CD14-positive monocyte (primary cell): ENCODE measurements at regions not wholly inside any gene's neighbourhood (a gene's known extent, or its start where the extent isn't known, plus 50 kb on each side); places are given as distances from the start of the nearest gene placed in this dataset.

ENCODE experiments used
- DNase-seq, 3 donors: peaks; one replicate each; pipeline ENCODE4 v3.0.0-alpha.2; 2011 to 2022
- H2AFZ ChIP-seq: 2 replicates; pipeline ENCODE4 v1.6.0; 2012; ENCODE audit warnings: mild to moderate bottlenecking, low read depth, low read length, inconsistent platforms; ENCODE audit not compliant: insufficient read depth, poor library complexity, severe bottlenecking
- H3K27ac ChIP-seq, 2 donors: 1 replicate in 1 of 2; 2 replicates in 1 of 2; pipeline ENCODE4 v1.5.1; 2012 to 2013; ENCODE audit warnings: low read length in 2 of 2, control low read depth in 1 of 2, inconsistent platforms in 1 of 2, low read depth in 1 of 2, mild to moderate bottlenecking in 1 of 2
- H3K27me3 ChIP-seq, 2 donors: one replicate each; pipeline versions ENCODE4 v1.6.0 to v1.6.1; 2011 to 2013; ENCODE audit warnings: low read length in 2 of 2; ENCODE audit not compliant: control insufficient read depth in 2 of 2, insufficient read depth in 2 of 2
- H3K36me3 ChIP-seq, 2 donors: replicated peaks in 1 of 2; 1 replicate in 1 of 2; 2 replicates in 1 of 2; pipeline versions ENCODE4 v1.5.1 to v1.6.1; 2012 to 2013; ENCODE audit warnings: low read length in 2 of 2, control low read depth in 1 of 2, inconsistent platforms in 1 of 2, mild to moderate bottlenecking in 1 of 2; ENCODE audit not compliant: insufficient read depth in 2 of 2, control insufficient read depth in 1 of 2
- H3K4me1 ChIP-seq, 2 donors: 1 replicate in 1 of 2; 2 replicates in 1 of 2; pipeline versions ENCODE4 v1.5.1 to v1.6.1; 2012 to 2013; ENCODE audit warnings: low read length in 2 of 2, control low read depth in 1 of 2, inconsistent platforms in 1 of 2, mild to moderate bottlenecking in 1 of 2, moderate library complexity in 1 of 2; ENCODE audit not compliant: insufficient read depth in 2 of 2, control insufficient read depth in 1 of 2
- H3K4me2 ChIP-seq: replicated peaks from 2 replicates; pipeline ENCODE3; 2012; ENCODE audit warnings: low read length, moderate library complexity, mild to moderate bottlenecking; ENCODE audit not compliant: poor library complexity, severe bottlenecking; ENCODE audit errors: extremely low read depth
- H3K4me3 ChIP-seq, 3 experiments: fragments of 200-600 bp in 1 of 3; sonication (generic) in 1 of 3; replicated peaks in 1 of 3; 1 replicate in 2 of 3; 2 replicates in 1 of 3; pipeline ENCODE4 v1.5.1; 2011 to 2013; ENCODE audit warnings: low read length in 3 of 3, mild to moderate bottlenecking in 3 of 3, control low read depth in 2 of 3, low read depth in 2 of 3, inconsistent platforms in 1 of 3, moderate library complexity in 1 of 3
- H3K79me2 ChIP-seq: 2 replicates; pipeline ENCODE4 v1.6.0; 2012; ENCODE audit warnings: mild to moderate bottlenecking, control low read depth, inconsistent platforms, low read length, moderate library complexity; ENCODE audit not compliant: insufficient read depth
- H3K9ac ChIP-seq: 2 replicates; pipeline ENCODE4 v1.6.0; 2017; ENCODE audit warnings: low read length, mild to moderate bottlenecking; ENCODE audit not compliant: insufficient read depth, poor library complexity, severe bottlenecking
- H3K9me3 ChIP-seq, 2 donors: replicated peaks in 1 of 2; 1 replicate in 1 of 2; 2 replicates in 1 of 2; pipeline versions ENCODE4 v1.5.1 to v1.6.1; 2012 to 2013; ENCODE audit warnings: low read length in 2 of 2, control low read depth in 1 of 2; ENCODE audit not compliant: control insufficient read depth in 1 of 2, insufficient read depth in 1 of 2
- H4K20me1 ChIP-seq: 2 replicates; pipeline ENCODE4 v1.6.0; 2012; ENCODE audit warnings: mild to moderate bottlenecking, low read length, control low read depth, moderate library complexity; ENCODE audit not compliant: insufficient read depth
- H3K27ac Mint-ChIP-seq, 7 donors: one replicate each; pipeline ENCODE4 v1.8.0; 2020; ENCODE audit warnings: mild to moderate bottlenecking in 7 of 7, mixed read lengths in 7 of 7, moderate library complexity in 6 of 7, inconsistent platforms in 2 of 7
- H3K27me3 Mint-ChIP-seq, 3 donors: one replicate each; pipeline ENCODE4 v1.8.0; 2021 to 2022; ENCODE audit warnings: low read depth in 3 of 3, mild to moderate bottlenecking in 3 of 3, mixed read lengths in 3 of 3, moderate library complexity in 3 of 3, inconsistent platforms in 1 of 3
- H3K36me3 Mint-ChIP-seq, 2 donors: one replicate each; pipeline ENCODE4 v1.8.0; 2020; ENCODE audit warnings: mixed read lengths in 2 of 2, inconsistent platforms in 1 of 2, mild to moderate bottlenecking in 1 of 2
- H3K4me1 Mint-ChIP-seq: one replicate; pipeline ENCODE4 v1.8.0; 2020; ENCODE audit warnings: mild to moderate bottlenecking, mixed read lengths
- H3K4me3 Mint-ChIP-seq, 2 donors: one replicate each; pipeline ENCODE4 v1.8.0; 2020; ENCODE audit warnings: mild to moderate bottlenecking in 2 of 2, mixed read lengths in 2 of 2, moderate library complexity in 1 of 2
- H3K9me3 Mint-ChIP-seq, 7 donors: one replicate each; pipeline ENCODE4 v1.8.0; 2020 to 2022; ENCODE audit warnings: mixed read lengths in 7 of 7, mild to moderate bottlenecking in 6 of 7, moderate library complexity in 6 of 7, inconsistent platforms in 2 of 7
- WGBS: methylation state at CpG from one replicate; pipeline ENCODE4 v1.1.5; 2013; ENCODE audit warnings: missing lambda C conversion rate; ENCODE audit not compliant: insufficient coverage; 5-methylcytosine and 5-hydroxymethylcytosine counted together
- intact Hi-C, 2 donors: fragments of 100-400 bp; cut with micrococcal nuclease; formaldehyde crosslinking; loops; one replicate each; pipeline versions ENCODE4 v1.15.0 to v1.15.1; 2023
- TF ChIP-seq, protein P1 (sequence below): fragments of 200-600 bp; IDR thresholded peaks from one replicate; pipeline ENCODE4 v1.8.0; 2022; ENCODE audit warnings: antibody characterized with exemption, mild to moderate bottlenecking

DNA sequence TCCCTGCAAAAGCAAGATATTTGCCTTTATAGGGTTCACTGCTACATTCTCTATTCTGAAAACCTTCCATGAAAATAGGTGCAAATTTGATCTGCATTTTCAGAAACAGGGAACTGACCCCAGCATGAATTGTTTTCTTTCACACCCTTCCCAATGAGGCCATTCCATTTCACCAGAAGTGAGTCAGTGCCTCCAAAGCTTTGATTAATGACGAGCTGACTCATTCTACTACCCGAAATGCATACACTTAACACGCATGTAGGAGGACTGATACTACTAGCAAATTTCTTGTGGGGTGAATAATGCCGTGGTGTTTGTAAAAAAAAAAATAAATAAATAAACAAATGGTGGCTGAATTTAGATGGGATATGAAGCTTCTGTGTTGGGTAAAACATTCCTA lies 146.9 kb upstream of the FGF13 start:
- Histone ChIP-seq H2AFZ (no peak overlapping the region), H3K9me3 (no peaks in the 10 kb centered on the region), H3K4me3 (no peak overlapping the region), H3K9ac (no peak overlapping the region), H3K79me2 (no peaks in the 10 kb centered on the region), H3K27me3 (no peaks in the 10 kb centered on the region), H3K4me1 (no peaks in the 10 kb centered on the region), H3K27ac (no peak overlapping the region), H3K36me3 (no peaks in the 10 kb centered on the region), H4K20me1 (no peaks in the 10 kb centered on the region), H3K4me2 (no peak overlapping the region)
- DNase-seq = peak in 2 of 3 donors; percentile 10 to 59
- H3K9me3 Mint-ChIP-seq = no peaks in the 10 kb centered on the region
- no peaks in the 10 kb centered on the region for H3K36me3 Mint-ChIP-seq
- no peaks in the 10 kb centered on the region for H3K4me1 Mint-ChIP-seq
- H3K27ac Mint-ChIP-seq = no peak overlapping the region
- WGBS = no CpG with 5 or more reads among the region's 4 CpGs
- H3K27me3 Mint-ChIP-seq = peaks cover 0 to 14% (median 2%) of the 10 kb centered on the region in 3 donors
- no peak overlapping the region for H3K4me3 Mint-ChIP-seq
- TF ChIP-seq, protein P1, sequence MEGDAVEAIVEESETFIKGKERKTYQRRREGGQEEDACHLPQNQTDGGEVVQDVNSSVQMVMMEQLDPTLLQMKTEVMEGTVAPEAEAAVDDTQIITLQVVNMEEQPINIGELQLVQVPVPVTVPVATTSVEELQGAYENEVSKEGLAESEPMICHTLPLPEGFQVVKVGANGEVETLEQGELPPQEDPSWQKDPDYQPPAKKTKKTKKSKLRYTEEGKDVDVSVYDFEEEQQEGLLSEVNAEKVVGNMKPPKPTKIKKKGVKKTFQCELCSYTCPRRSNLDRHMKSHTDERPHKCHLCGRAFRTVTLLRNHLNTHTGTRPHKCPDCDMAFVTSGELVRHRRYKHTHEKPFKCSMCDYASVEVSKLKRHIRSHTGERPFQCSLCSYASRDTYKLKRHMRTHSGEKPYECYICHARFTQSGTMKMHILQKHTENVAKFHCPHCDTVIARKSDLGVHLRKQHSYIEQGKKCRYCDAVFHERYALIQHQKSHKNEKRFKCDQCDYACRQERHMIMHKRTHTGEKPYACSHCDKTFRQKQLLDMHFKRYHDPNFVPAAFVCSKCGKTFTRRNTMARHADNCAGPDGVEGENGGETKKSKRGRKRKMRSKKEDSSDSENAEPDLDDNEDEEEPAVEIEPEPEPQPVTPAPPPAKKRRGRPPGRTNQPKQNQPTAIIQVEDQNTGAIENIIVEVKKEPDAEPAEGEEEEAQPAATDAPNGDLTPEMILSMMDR = no peak
- intact Hi-C loops = no loop called here

DNA sequence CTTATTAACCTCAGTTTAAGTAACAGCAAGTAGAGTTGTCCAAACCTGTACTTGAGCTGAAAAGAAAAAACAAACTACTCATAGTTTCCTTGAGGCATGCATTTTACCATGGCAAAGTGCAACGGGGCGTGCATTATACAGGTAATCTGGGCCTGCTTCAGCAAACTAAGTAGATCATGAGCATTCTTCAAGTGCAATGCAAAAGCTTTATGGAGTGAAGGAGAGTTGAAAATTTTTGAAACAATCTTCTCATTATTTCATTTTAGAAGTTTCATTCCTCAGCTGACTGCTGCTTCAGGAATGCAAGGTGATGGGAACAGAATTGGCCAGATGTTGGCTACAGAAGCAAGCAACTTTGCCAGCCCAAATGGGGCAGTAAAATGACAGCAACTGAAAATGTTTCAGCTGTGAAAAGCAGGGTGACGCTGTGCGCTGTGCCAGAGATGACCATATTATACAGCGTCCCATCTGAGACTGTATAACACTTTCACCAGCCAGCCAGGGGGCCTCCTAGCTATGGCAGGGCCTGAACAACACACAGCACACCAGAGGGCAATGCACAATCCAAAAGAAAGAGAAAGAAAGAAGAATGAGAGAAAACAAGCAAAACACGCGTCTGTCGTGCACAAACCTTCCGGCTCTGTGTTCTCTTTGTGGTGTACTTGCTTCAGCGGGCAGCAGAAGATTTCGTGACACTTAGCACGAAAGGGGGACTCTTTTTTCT lies 145.5 kb upstream of the FGF13 start:
- intact Hi-C loops = no loop called here
- Mint-ChIP-seq H3K4me3 (no peak overlapping the region), H3K27ac (no peak overlapping the region), H3K27me3 (peaks cover 0 to 13% (median 2%) of the 10 kb centered on the region in 3 donors), H3K4me1 (no peaks in the 10 kb centered on the region), H3K36me3 (no peaks in the 10 kb centered on the region), H3K9me3 (no peaks in the 10 kb centered on the region)
- Histone ChIP-seq H3K4me2 (no peak overlapping the region), H3K9me3 (no peaks in the 10 kb centered on the region), H3K4me1 (no peaks in the 10 kb centered on the region), H3K79me2 (no peaks in the 10 kb centered on the region), H4K20me1 (no peaks in the 10 kb centered on the region), H2AFZ (no peak overlapping the region), H3K9ac (no peak overlapping the region), H3K27ac (no peak overlapping the region), H3K36me3 (no peaks in the 10 kb centered on the region), H3K4me3 (no peak overlapping the region), H3K27me3 (no peaks in the 10 kb centered on the region)
- TF ChIP-seq, protein P1 = no peak
- 95% methylated on average over 4 of the region's 12 CpGs for WGBS
- DNase-seq = no peak
